Transverse colon (tissue), 4 donors: ENCODE measurements at regions not wholly inside any gene's neighbourhood (a gene's known extent, or its start where the extent isn't known, plus 50 kb on each side); places are given as distances from the start of the nearest gene placed in this dataset.

ENCODE experiments used
- DNase-seq: peaks from one replicate; pipeline ENCODE4 v3.0.0-alpha.2; 2019
- H3K27ac ChIP-seq, 4 donors: fragments of 200-600 bp; sonication (generic); 2 replicates each; pipeline ENCODE4 v1.5.1; 2016 to 2018; ENCODE audit warnings: inconsistent platforms in 4 of 4
- H3K27me3 ChIP-seq: fragments of 200-600 bp; sonication (generic); 2 replicates; pipeline ENCODE4 v1.5.1; 2017; ENCODE audit warnings: inconsistent platforms
- H3K36me3 ChIP-seq, 4 donors: fragments of 200-600 bp; sonication (generic); 2 replicates each; pipeline ENCODE4 v1.5.1; 2017 to 2019; ENCODE audit warnings: inconsistent platforms in 4 of 4
- H3K4me1 ChIP-seq, 4 donors: fragments of 200-600 bp; sonication (generic); 2 replicates each; pipeline ENCODE4 v1.5.1; 2017 to 2020; ENCODE audit warnings: inconsistent platforms in 4 of 4
- H3K4me3 ChIP-seq, 4 donors: fragments of 200-600 bp; sonication (generic); 1 replicate in 1 of 4; 2 replicates in 3 of 4; pipeline versions ENCODE4 v1.5.1 to v1.6.1; 2017 to 2019; ENCODE audit warnings: inconsistent platforms in 4 of 4
- H3K9me3 ChIP-seq, 2 donors: fragments of 200-600 bp; sonication (generic); 2 replicates each; pipeline ENCODE4 v1.5.1; 2017 to 2019; ENCODE audit warnings: inconsistent platforms in 2 of 2
- EP300 ChIP-seq: sonication (generic); formaldehyde crosslinking; IDR thresholded peaks from one replicate; pipeline ENCODE4 v1.6.1; 2017; ENCODE audit warnings: antibody characterized with exemption, low read depth
- POLR2A ChIP-seq: fragments of 450-650 bp; IDR thresholded peaks from one replicate; pipeline ENCODE4 v1.6.1; 2016; ENCODE audit warnings: antibody characterized with exemption, mild to moderate bottlenecking, moderate library complexity
- POLR2AphosphoS5 ChIP-seq, 3 donors: sonication (generic); formaldehyde crosslinking; IDR thresholded peaks; one replicate each; pipeline ENCODE4 v1.6.1; 2016; ENCODE audit warnings: antibody characterized with exemption in 3 of 3
- WGBS, 2 donors: methylation state at CpG; one replicate each; pipeline ENCODE4 v1.1.5; 2018; ENCODE audit warnings: low coverage in 1 of 2; 5-methylcytosine and 5-hydroxymethylcytosine counted together
- in situ Hi-C, 4 donors: fragments of 200-750 bp; cut with MboI; loops; one replicate each; pipeline versions ENCODE4 v1.15.0 to v1.15.1; 2017; ENCODE audit warnings: low sequenced_read_pairs in 3 of 4, low pct_ligation_motif_present in 1 of 4, low pct_unique_long_range_greater_than_20kb in 1 of 4
- intact Hi-C: fragments of 100-400 bp; cut with DNase I; formaldehyde crosslinking; loops from one replicate; pipeline ENCODE4 v1.15.1; 2023; ENCODE audit warnings: low total_unique reads
- TF ChIP-seq, protein P1 (sequence below), 5 experiments: fragments of 200-600 bp in 3 of 5; fragments of 450-650 bp in 2 of 5; sonication (generic) in 3 of 5; IDR thresholded peaks; 1 replicate in 2 of 5; 2 replicates in 3 of 5; pipeline ENCODE4 v1.5.1; 2016 to 2017; ENCODE audit warnings: antibody characterized with exemption in 5 of 5, inconsistent platforms in 3 of 5, mild to moderate bottlenecking in 2 of 5, moderate library complexity in 1 of 5

- Histone ChIP-seq H3K27me3 (no peaks in the 10 kb centered on the region), H3K9me3 (no peaks in the 10 kb centered on the region), H3K27ac (no peak overlapping the region), H3K4me1 (no peaks in the 10 kb centered on the region), H3K4me3 (no peak overlapping the region), H3K36me3 (no peaks in the 10 kb centered on the region)
- intact Hi-C loops, result no loop called here
- in situ Hi-C loops, result no loop called here
- WGBS, 2 donors, result 84 to 91% methylated on average over 4 of the region's 4 CpGs
- TF ChIP-seq, protein P1, sequence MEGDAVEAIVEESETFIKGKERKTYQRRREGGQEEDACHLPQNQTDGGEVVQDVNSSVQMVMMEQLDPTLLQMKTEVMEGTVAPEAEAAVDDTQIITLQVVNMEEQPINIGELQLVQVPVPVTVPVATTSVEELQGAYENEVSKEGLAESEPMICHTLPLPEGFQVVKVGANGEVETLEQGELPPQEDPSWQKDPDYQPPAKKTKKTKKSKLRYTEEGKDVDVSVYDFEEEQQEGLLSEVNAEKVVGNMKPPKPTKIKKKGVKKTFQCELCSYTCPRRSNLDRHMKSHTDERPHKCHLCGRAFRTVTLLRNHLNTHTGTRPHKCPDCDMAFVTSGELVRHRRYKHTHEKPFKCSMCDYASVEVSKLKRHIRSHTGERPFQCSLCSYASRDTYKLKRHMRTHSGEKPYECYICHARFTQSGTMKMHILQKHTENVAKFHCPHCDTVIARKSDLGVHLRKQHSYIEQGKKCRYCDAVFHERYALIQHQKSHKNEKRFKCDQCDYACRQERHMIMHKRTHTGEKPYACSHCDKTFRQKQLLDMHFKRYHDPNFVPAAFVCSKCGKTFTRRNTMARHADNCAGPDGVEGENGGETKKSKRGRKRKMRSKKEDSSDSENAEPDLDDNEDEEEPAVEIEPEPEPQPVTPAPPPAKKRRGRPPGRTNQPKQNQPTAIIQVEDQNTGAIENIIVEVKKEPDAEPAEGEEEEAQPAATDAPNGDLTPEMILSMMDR (IDR thresholded peaks at IDR 0.05), result no peak
- TF ChIP-seq POLR2AphosphoS5 (IDR thresholded peaks at IDR 0.05) (no peak), EP300 (no peak), POLR2A (no peak)
- no peak for DNase-seq
Measured at GRCh38 chr7:110604206-110604605, 486.7 kb upstream of the LRRN3 start.

DNA sequence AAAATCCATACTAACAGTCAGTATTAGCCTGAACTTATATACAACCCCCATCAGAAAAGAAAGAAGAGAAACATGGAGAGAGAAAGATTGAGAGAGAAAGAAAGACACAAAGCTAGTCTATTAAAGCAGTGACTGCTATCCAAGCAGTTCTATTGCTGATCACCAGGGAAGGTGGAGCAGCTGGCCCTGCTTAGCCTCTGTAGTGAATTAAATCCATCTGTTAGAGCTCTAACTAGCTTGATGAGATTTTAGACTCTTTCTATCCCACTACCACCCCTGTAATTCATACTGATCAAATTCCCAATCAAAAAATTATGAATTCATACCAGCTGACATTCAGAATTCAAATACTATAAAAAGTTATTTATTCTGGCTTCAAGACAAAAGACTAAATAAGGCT lies 486.0 kb upstream of the LRRN3 start:
- Histone ChIP-seq H3K4me1 (no peaks in the 10 kb centered on the region), H3K27me3 (no peaks in the 10 kb centered on the region), H3K9me3 (no peaks in the 10 kb centered on the region), H3K36me3 (no peaks in the 10 kb centered on the region), H3K27ac (no peak overlapping the region), H3K4me3 (no peak overlapping the region)
- in situ Hi-C loops (no loop called here), intact Hi-C loops (no loop called here)
- TF ChIP-seq, protein P1 (IDR thresholded peaks at IDR 0.05), result no peak
- no peak for DNase-seq

DNA sequence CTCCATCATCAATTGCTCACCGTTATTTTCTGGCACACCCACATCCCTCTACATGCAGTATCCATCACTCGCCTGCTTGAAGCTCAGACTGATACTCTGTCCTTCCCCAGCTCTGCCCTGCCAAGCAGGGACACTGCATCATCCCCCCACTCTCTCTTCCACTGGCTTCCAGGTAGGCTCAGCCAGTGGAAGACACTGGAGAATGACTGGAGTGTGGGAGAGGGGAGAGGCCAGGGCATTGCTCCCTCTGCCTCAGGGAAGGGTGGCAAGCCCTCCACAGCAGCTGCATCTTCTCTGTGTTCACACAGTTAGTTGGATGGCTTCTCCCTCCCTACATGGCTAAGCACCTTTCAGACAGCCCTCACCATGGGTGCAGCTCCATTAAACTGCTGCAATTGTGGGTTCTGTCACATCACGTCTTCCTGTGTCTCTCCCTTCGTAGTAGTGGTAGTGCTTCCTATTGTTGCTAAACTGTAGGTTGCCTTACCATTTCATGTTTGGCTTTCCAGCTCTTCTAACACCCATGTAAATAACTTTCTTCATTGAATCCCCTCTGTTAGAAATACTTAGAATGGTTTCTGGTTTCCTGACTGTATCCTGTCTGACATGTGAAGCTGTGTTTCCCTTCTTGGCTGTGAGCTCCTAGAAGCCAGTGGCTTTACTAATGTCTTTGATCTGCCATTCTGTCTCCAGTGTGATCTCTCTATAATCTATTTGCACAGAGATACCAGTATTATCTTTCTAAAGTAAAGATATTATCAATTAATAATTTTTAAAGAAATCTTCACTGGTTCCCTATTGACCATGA lies 483.7 kb upstream of the LRRN3 start:
- intact Hi-C loops (no loop called here), in situ Hi-C loops (no loop called here)
- TF ChIP-seq, protein P1 (IDR thresholded peaks at IDR 0.05), result no peak
- TF ChIP-seq EP300 (no peak), POLR2AphosphoS5 (IDR thresholded peaks at IDR 0.05) (no peak), POLR2A (no peak)
- WGBS, 2 donors, result 78 to 89% methylated on average over 4 of the region's 4 CpGs
- Histone ChIP-seq H3K36me3 (no peaks in the 10 kb centered on the region), H3K27me3 (no peaks in the 10 kb centered on the region), H3K4me1 (no peaks in the 10 kb centered on the region), H3K9me3 (no peaks in the 10 kb centered on the region), H3K27ac (no peak overlapping the region), H3K4me3 (no peak overlapping the region)
- DNase-seq, result no peak

DNA sequence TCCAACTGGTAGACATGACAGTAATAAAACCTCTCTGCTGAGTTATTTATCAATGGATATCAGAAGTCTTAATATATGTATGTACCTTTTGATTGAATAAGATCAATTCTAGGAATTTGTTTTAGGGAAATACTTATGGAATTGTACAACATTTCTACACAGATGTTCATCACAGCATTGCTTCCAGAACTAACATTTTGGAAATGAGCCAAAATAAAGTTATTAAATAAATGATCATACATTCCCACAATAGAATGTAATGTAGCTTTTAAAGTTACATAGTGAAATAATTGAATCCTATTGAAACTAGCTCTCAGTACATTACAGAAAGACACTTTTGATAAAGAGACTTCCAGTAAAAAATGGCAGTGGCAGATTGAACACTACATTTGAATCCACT lies 481.6 kb upstream of the LRRN3 start:
- no peak for DNase-seq
- in situ Hi-C loops, result no loop called here
- Histone ChIP-seq H3K27me3 (no peaks in the 10 kb centered on the region), H3K9me3 (no peaks in the 10 kb centered on the region), H3K4me3 (no peak overlapping the region), H3K4me1 (no peaks in the 10 kb centered on the region), H3K27ac (no peak overlapping the region), H3K36me3 (no peaks in the 10 kb centered on the region)
- intact Hi-C loops, result no loop called here
- TF ChIP-seq, protein P1 (IDR thresholded peaks at IDR 0.05), result no peak
- TF ChIP-seq POLR2AphosphoS5 (IDR thresholded peaks at IDR 0.05), result no peak
- no peak for TF ChIP-seq POLR2A
- no peak for TF ChIP-seq EP300
